Upper lobe of left lung (tissue), 6 donors: ENCODE measurements at regions not wholly inside any gene's neighbourhood (a gene's known extent, or its start where the extent isn't known, plus 50 kb on each side); places are given as distances from the start of the nearest gene placed in this dataset.

Experiments
- ATAC-seq, 2 donors: fragments of 200-7000 bp; cut with Tn5 transposase; one replicate each; pipeline ENCODE4 v1.9.1; 2022; ENCODE audit warnings: mild to moderate bottlenecking in 2 of 2, moderate library complexity in 2 of 2; ENCODE audit not compliant: low FRiP score in 2 of 2
- DNase-seq, 2 donors: peaks; one replicate each; pipeline ENCODE4 v3.0.0-alpha.2; 2019 to 2020
- H3K27ac ChIP-seq, 4 donors: fragments of 200-600 bp; sonication (generic); one replicate each; pipeline ENCODE4 v1.5.1; 2016 to 2019
- H3K27me3 ChIP-seq, 4 donors: fragments of 200-600 bp; sonication (generic); one replicate each; pipeline ENCODE4 v1.5.1; 2017 to 2019
- H3K36me3 ChIP-seq, 4 donors: fragments of 200-600 bp; sonication (generic); one replicate each; pipeline ENCODE4 v1.5.1; 2016 to 2019
- H3K4me1 ChIP-seq, 4 donors: fragments of 200-600 bp; sonication (generic); one replicate each; pipeline ENCODE4 v1.5.1; 2018 to 2019
- H3K4me3 ChIP-seq, 4 donors: fragments of 200-600 bp; sonication (generic); one replicate each; pipeline ENCODE4 v1.5.1; 2017 to 2019; ENCODE audit warnings: mild to moderate bottlenecking in 2 of 4, moderate library complexity in 1 of 4
- H3K9me3 ChIP-seq, 4 donors: fragments of 200-600 bp; sonication (generic); one replicate each; pipeline ENCODE4 v1.5.1; 2018 to 2019
- EP300 ChIP-seq, 4 donors: sonication (generic); formaldehyde crosslinking; IDR thresholded peaks; one replicate each; pipeline ENCODE4 v1.5.1; 2017; ENCODE audit warnings: antibody characterized with exemption in 4 of 4, control low read depth in 2 of 4
- POLR2A ChIP-seq, 4 donors: fragments of 450-650 bp; IDR thresholded peaks; one replicate each; pipeline ENCODE4 v1.5.1; 2016 to 2017; ENCODE audit warnings: antibody characterized with exemption in 4 of 4, mild to moderate bottlenecking in 2 of 4
- POLR2AphosphoS5 ChIP-seq, 2 donors: sonication (generic); formaldehyde crosslinking; IDR thresholded peaks; one replicate each; pipeline ENCODE4 v1.5.1; 2017; ENCODE audit warnings: antibody characterized with exemption in 2 of 2
- WGBS, 2 donors: methylation state at CpG; one replicate each; pipeline ENCODE4 v1.1.5; 2017 to 2018; 5-methylcytosine and 5-hydroxymethylcytosine counted together
- TF ChIP-seq, protein P1 (sequence below), 6 experiments: fragments of 450-650 bp in 4 of 6; fragments of 200-600 bp in 2 of 6; sonication (generic) in 2 of 6; IDR thresholded peaks; one replicate each; pipeline ENCODE4 v1.5.1; 2016 to 2019; ENCODE audit warnings: antibody characterized with exemption in 6 of 6
- donor health status: DM: no; HTN: no; CAD: no; lungs with moderate emphysema.
- donor health status: DM: no; HTN: yes; CAD: no; lungs with severe emphysema.

DNA sequence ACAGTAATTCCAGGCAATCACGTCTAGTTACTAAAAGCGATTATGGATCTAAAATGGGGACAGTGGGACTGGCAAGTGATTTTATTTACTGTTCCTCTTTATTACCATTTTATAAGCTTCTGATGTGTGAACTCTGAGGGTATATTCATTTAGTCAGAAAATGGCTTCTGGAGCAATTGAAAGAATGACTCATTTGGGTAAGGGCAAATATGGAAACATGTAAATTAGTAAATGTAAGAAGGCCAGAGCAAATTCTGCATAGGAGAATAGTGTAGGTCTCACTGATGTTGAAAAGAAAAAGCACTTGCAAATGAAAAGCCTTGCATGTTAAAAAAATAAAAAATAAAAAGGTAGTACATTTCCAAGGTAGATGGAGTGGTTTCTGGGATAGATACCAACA lies 262.2 kb downstream of the KLF5 start:
- TF ChIP-seq EP300 (IDR thresholded peaks at IDR 0.05) (no peak), POLR2A (IDR thresholded peaks at IDR 0.05) (no peak), POLR2AphosphoS5 (IDR thresholded peaks at IDR 0.05) (no peak)
- TF ChIP-seq, protein P1, sequence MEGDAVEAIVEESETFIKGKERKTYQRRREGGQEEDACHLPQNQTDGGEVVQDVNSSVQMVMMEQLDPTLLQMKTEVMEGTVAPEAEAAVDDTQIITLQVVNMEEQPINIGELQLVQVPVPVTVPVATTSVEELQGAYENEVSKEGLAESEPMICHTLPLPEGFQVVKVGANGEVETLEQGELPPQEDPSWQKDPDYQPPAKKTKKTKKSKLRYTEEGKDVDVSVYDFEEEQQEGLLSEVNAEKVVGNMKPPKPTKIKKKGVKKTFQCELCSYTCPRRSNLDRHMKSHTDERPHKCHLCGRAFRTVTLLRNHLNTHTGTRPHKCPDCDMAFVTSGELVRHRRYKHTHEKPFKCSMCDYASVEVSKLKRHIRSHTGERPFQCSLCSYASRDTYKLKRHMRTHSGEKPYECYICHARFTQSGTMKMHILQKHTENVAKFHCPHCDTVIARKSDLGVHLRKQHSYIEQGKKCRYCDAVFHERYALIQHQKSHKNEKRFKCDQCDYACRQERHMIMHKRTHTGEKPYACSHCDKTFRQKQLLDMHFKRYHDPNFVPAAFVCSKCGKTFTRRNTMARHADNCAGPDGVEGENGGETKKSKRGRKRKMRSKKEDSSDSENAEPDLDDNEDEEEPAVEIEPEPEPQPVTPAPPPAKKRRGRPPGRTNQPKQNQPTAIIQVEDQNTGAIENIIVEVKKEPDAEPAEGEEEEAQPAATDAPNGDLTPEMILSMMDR (IDR thresholded peaks at IDR 0.05), result no peak
- H3K27ac ChIP-seq, result no peak overlapping the region
- H3K36me3 ChIP-seq, result no peaks in the 10 kb centered on the region
- WGBS, 2 donors, result 84 to 89% methylated on average over 2 of the region's 2 CpGs
- DNase-seq (no peak), ATAC-seq (no peak)
- peaks cover 0 to 9% (median 0%) of the 10 kb centered on the region in 4 donors for H3K4me1 ChIP-seq
- no peaks in the 10 kb centered on the region for H3K9me3 ChIP-seq
- H3K4me3 ChIP-seq, result no peak overlapping the region
- H3K27me3 ChIP-seq, result no peaks in the 10 kb centered on the region

DNA sequence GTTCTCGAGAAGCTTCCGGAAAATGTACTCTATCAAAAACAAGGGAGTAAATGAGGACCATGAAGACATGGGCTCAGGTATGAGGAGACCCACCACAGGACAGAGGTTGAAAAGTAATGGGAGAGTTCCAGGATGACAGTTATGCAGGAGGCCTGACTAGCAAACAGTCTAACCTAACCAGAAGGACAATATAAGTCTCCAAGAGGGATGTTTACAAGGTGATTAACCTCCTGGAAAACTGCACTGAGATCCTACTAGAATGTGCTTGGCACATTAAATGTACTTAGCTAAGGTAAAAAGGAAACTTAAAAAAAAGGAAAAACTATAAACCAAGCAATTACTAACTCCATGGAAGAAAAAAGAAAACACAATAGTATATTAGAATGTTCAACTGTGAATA lies 258.3 kb downstream of the KLF5 start:
- 91 to 97% methylated on average over 2 of the region's 2 CpGs for WGBS, 2 donors
- TF ChIP-seq POLR2A (IDR thresholded peaks at IDR 0.05) (no peak), EP300 (IDR thresholded peaks at IDR 0.05) (no peak), POLR2AphosphoS5 (IDR thresholded peaks at IDR 0.05) (no peak)
- TF ChIP-seq, protein P1 (IDR thresholded peaks at IDR 0.05), result no peak
- ATAC-seq, result no peak

DNA sequence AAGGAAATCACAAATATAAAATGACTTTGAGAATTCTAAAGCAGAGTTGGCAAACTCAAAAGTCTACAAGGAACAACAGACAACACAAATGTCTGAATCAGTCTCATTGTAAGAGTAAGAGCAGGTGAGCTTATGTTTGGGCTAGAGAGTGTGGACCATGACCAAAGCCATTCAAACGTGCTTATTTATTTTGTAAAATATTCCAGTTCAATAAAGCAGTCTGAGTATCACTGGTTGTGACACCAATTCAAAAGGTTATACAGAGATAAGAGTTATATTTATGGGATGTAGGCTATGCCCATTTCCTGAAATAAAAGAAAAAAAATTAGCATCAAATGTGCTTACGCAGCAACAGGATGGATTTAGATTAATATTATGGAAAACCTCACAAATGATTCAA lies 251.6 kb downstream of the KLF5 start:
- no peak for DNase-seq
- H3K4me1 ChIP-seq, result no peaks in the 10 kb centered on the region
- no peak overlapping the region for H3K27ac ChIP-seq
- WGBS, 2 donors, result 87% methylated on average over 2 of the region's 2 CpGs
- H3K27me3 ChIP-seq, result no peaks in the 10 kb centered on the region
- no peak for ATAC-seq
- H3K4me3 ChIP-seq, result no peak overlapping the region
- H3K9me3 ChIP-seq, result peaks cover 0 to 8% (median 0%) of the 10 kb centered on the region in 4 donors
- no peaks in the 10 kb centered on the region for H3K36me3 ChIP-seq
- TF ChIP-seq POLR2AphosphoS5 (IDR thresholded peaks at IDR 0.05) (no peak), POLR2A (IDR thresholded peaks at IDR 0.05) (no peak), EP300 (IDR thresholded peaks at IDR 0.05) (no peak)
- TF ChIP-seq, protein P1 (IDR thresholded peaks at IDR 0.05), result no peak

More for the DNA sequence above, 258.3 kb downstream of the KLF5 start:
- Histone ChIP-seq H3K4me1 (no peaks in the 10 kb centered on the region), H3K36me3 (no peaks in the 10 kb centered on the region), H3K27ac (no peak overlapping the region), H3K27me3 (no peaks in the 10 kb centered on the region), H3K4me3 (no peak overlapping the region), H3K9me3 (peaks cover 0 to 8% (median 0%) of the 10 kb centered on the region in 4 donors)
- no peak for DNase-seq

DNA sequence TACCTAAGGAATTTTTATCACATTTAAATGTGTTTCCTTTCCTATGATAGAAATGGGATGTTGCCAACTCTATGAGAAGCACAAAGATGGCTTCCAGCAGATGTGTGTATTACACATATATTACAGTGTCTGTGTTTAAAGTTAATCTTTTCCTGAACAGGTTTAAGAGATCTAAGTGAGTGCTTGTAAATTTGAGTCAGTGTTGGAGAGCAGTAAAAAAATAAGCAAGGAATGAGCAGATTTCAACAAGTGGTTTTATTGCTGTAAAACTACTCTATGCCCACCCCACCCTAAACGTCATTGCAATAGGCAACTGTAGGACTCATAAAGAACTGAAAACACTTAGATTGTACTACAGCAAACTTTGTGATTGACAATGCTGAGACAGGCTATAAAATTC lies 248.7 kb downstream of the KLF5 start:
- Histone ChIP-seq H3K27me3 (no peaks in the 10 kb centered on the region), H3K36me3 (no peaks in the 10 kb centered on the region), H3K4me1 (no peaks in the 10 kb centered on the region), H3K9me3 (no peaks in the 10 kb centered on the region), H3K27ac (no peak overlapping the region), H3K4me3 (no peak overlapping the region)
- no peak for TF ChIP-seq EP300 (IDR thresholded peaks at IDR 0.05)
- TF ChIP-seq, protein P1 (IDR thresholded peaks at IDR 0.05), result no peak
- TF ChIP-seq POLR2AphosphoS5 (IDR thresholded peaks at IDR 0.05), result no peak
- no peak for TF ChIP-seq POLR2A (IDR thresholded peaks at IDR 0.05)
- WGBS, 2 donors, result 67 to 71% methylated on average over 1 of the region's 1 CpG
- DNase-seq (no peak), ATAC-seq (no peak)

DNA sequence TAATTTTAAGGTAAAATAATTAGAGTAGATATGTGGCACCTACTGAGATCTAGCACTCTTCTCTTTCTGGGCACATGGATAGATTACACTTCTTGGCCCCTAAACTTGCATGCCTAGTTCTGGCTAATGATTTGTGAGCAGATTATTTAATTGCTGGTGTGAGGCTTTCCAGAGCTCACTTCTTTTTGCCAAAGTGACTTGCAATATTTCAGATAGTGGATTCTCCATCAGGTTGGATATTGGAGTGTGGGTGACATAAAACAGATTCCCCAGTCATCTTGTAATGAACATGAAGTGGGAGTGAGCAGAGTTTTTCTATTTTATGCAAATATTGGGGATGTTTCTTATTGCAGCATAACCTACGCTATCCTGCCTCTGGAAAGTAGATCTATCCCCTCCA lies 247.9 kb downstream of the KLF5 start:
- DNase-seq, result no peak
- Histone ChIP-seq H3K9me3 (no peaks in the 10 kb centered on the region), H3K4me3 (no peak overlapping the region), H3K27ac (no peak overlapping the region), H3K27me3 (no peaks in the 10 kb centered on the region), H3K36me3 (no peaks in the 10 kb centered on the region), H3K4me1 (no peaks in the 10 kb centered on the region)
- 79 to 81% methylated on average over 1 of the region's 1 CpG for WGBS, 2 donors
- TF ChIP-seq EP300 (IDR thresholded peaks at IDR 0.05), result no peak
- TF ChIP-seq POLR2AphosphoS5 (IDR thresholded peaks at IDR 0.05), result no peak
- TF ChIP-seq, protein P1 (IDR thresholded peaks at IDR 0.05), result no peak
- no peak for TF ChIP-seq POLR2A (IDR thresholded peaks at IDR 0.05)
- no peak for ATAC-seq
